ENCODE measurements at regions not wholly inside any gene's neighbourhood (a gene's known extent, or its start where the extent isn't known, plus 50 kb on each side); places are given as distances from the start of the nearest gene placed in this dataset.

DNA sequence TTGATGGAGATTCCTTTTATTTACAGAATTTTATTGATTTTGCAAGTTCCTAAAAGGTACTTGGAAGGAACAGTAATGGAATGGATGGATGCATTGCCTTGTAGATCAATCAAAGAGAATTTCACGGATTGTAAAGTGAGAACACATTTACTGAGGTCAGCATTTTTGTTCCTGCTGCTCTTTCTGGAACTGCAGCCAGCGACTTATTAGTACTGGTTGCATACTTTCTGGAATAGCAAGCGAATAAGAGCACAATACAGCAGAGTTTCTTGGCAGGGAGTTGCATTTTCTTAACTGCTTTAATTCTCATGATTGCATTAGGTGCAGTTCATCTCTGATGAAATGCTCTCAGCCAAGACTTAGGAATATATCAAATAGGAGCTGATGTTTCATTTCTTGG lies 106.1 kb upstream of the CHODL start:
- H3K27ac Mint-ChIP-seq, result no peak overlapping the region
- H3K4me3 Mint-ChIP-seq, result no peak overlapping the region
- POLR2A ChIA-PET, result no interaction called here
- TF ChIP-seq, protein P1, sequence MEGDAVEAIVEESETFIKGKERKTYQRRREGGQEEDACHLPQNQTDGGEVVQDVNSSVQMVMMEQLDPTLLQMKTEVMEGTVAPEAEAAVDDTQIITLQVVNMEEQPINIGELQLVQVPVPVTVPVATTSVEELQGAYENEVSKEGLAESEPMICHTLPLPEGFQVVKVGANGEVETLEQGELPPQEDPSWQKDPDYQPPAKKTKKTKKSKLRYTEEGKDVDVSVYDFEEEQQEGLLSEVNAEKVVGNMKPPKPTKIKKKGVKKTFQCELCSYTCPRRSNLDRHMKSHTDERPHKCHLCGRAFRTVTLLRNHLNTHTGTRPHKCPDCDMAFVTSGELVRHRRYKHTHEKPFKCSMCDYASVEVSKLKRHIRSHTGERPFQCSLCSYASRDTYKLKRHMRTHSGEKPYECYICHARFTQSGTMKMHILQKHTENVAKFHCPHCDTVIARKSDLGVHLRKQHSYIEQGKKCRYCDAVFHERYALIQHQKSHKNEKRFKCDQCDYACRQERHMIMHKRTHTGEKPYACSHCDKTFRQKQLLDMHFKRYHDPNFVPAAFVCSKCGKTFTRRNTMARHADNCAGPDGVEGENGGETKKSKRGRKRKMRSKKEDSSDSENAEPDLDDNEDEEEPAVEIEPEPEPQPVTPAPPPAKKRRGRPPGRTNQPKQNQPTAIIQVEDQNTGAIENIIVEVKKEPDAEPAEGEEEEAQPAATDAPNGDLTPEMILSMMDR (IDR thresholded peaks at IDR 0.05), result no peak
- DNase-seq (no peak), ATAC-seq (ENCODE audit: low read depth) (no peak)
- H3K9me3 Mint-ChIP-seq, result peaks cover 5% of the 10 kb centered on the region
- H3K27me3 Mint-ChIP-seq, result no peaks in the 10 kb centered on the region
- no peaks in the 10 kb centered on the region for H3K4me1 Mint-ChIP-seq
- CTCF ChIA-PET, result no interaction called here
- H3K36me3 Mint-ChIP-seq (ENCODE audit: low read depth), result no peaks in the 10 kb centered on the region
- intact Hi-C loops (cut with micrococcal nuclease), result no loop called here

DNA sequence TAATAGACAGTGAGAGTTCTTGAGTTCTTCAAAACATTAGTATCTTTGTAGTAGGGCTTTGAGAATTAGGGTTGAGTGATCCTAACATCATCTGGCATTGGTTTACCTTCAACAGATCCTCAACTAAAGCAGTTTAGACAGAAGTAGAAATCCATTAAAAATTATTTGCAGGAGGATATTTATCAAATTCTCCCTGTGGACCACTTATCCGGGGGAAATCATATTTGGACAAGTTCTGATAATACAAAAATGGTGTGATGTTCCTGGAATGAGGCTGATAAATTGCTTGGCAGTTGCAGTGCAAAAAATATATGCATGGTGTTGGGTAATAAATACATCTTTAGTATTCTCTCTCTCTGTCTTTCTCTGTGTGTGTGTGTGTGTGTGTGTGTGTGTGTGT lies 115.1 kb upstream of the CHODL start:
- POLR2A ChIA-PET, result no interaction called here
- Mint-ChIP-seq H3K27me3 (no peaks in the 10 kb centered on the region), H3K9me3 (peaks cover 7% of the 10 kb centered on the region), H3K4me3 (no peak overlapping the region), H3K36me3 (ENCODE audit: low read depth) (no peaks in the 10 kb centered on the region), H3K27ac (no peak overlapping the region), H3K4me1 (no peaks in the 10 kb centered on the region)
- no peak for ATAC-seq (ENCODE audit: low read depth)
- DNase-seq, result no peak
- intact Hi-C loops (cut with micrococcal nuclease), result no loop called here
- TF ChIP-seq, protein P1 (IDR thresholded peaks at IDR 0.05), result no peak
- CTCF ChIA-PET, result no interaction called here

DNA sequence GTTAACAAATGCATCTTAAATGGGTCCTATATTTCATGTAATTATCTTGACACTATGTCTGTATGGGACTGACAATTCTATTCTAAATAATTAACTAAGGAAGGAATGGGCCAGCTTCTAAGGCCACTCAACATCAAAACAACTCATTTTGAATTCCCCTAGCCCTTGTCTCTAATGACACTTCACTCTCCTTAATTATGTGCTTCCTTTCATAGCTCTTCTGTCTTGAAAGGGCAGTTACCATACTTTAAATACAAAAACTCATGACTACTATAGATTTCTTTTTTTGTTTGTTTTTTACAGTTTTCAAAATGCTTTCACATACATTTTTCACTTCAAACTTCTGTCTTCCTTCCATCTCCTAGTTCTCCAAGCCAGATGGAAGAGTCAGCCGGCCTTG lies 126.1 kb upstream of the CHODL start:
- CTCF ChIA-PET, result no interaction called here
- no peak for ATAC-seq (ENCODE audit: low read depth)

DNA sequence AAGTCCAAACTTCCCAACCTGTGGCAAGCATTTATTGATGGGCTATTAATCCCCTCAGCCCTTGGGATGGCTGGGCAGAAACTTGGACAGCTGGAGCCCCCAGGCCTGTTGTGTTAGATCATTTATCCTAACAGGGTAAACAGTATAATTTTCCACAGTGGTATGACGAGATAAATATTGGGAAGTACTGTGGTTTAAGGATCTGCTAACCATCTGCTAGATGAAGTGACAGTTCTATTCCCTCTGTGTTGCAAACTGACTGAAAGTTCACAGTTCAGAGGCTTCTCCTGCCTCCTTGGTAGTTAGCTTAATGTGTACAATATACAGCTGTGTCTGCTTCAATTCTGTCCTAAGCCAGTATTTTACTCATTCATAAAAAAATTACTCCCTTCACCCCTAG lies 127.5 kb upstream of the CHODL start:
- intact Hi-C loops (cut with micrococcal nuclease), result no loop called here
- Mint-ChIP-seq H3K4me1 (no peaks in the 10 kb centered on the region), H3K9me3 (peaks cover 5% of the 10 kb centered on the region), H3K4me3 (no peak overlapping the region), H3K27ac (no peak overlapping the region), H3K27me3 (no peaks in the 10 kb centered on the region), H3K36me3 (ENCODE audit: low read depth) (no peaks in the 10 kb centered on the region)
- DNase-seq (no peak), ATAC-seq (ENCODE audit: low read depth) (no peak)
- TF ChIP-seq, protein P1 (IDR thresholded peaks at IDR 0.05), result no peak
- ChIA-PET POLR2A (no interaction called here), CTCF (no interaction called here)

More for the DNA sequence above, 126.1 kb upstream of the CHODL start:
- TF ChIP-seq, protein P1 (IDR thresholded peaks at IDR 0.05), result no peak
- H3K9me3 Mint-ChIP-seq, result no peaks in the 10 kb centered on the region
- no peak overlapping the region for H3K27ac Mint-ChIP-seq
- POLR2A ChIA-PET, result no interaction called here
- no peaks in the 10 kb centered on the region for H3K4me1 Mint-ChIP-seq
- H3K4me3 Mint-ChIP-seq, result no peak overlapping the region
- intact Hi-C loops (cut with micrococcal nuclease), result no loop called here
- H3K36me3 Mint-ChIP-seq (ENCODE audit: low read depth), result no peaks in the 10 kb centered on the region
- no peaks in the 10 kb centered on the region for H3K27me3 Mint-ChIP-seq
- no peak for DNase-seq

DNA sequence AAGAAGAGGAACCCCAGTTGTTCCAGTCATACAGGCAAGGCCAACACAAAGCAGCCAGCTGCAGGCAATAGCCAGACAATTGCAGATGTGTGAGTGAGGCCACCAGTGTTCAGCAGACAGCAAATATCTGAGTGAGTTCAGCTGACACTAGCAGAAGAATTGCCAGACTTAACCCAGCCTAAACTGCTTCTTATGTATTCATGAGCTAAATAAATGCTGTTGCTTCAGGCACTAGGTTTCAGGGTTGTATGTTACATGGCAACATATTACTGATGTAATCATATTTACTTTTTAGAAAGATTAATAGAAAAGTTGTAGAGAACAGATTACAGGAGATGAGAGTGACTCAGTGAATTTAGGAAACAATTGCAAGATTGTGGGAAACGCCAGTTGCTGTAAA lies 129.8 kb upstream of the CHODL start:
- Mint-ChIP-seq H3K4me1 (no peaks in the 10 kb centered on the region), H3K36me3 (ENCODE audit: low read depth) (no peaks in the 10 kb centered on the region), H3K4me3 (no peak overlapping the region), H3K9me3 (peaks cover 9% of the 10 kb centered on the region), H3K27me3 (no peaks in the 10 kb centered on the region), H3K27ac (no peak overlapping the region)
- intact Hi-C loops (cut with micrococcal nuclease), result no loop called here
- POLR2A ChIA-PET, result no interaction called here
- TF ChIP-seq, protein P1 (IDR thresholded peaks at IDR 0.05), result no peak
- CTCF ChIA-PET, result no interaction called here
- DNase-seq (no peak), ATAC-seq (ENCODE audit: low read depth) (no peak)
